GM18498 (cell line): ENCODE measurements at regions not wholly inside any gene's neighbourhood (a gene's known extent, or its start where the extent isn't known, plus 50 kb on each side); places are given as distances from the start of the nearest gene placed in this dataset.
A peak's percentile ranks its signal among the peaks of the same experiment; 100 is the strongest.

Source experiments
- ATAC-seq: cut with Tn5 transposase; IDR thresholded peaks from one replicate; pipeline ENCODE4 v1.9.1; 2021; ENCODE audit warnings: mild to moderate bottlenecking, moderate library complexity; ENCODE audit not compliant: unreplicated experiment

DNA sequence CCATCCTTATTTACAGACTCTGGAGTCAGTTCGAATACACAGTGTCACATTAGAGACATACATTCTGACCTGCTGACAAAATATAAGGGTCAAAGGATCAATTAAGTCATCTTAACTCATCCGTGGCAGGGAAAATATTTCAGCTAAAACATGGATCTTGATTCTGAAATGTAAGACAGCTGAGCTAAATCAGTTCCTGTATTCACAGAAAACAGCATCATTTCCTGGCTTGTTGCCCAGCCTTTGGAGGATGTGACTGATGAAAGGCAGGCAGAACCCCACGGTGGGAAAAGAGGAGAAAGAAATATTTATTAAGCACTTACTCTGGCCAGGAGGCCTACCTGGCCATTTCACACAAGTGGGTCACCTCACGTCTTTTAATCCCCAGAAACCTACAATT lies 101.9 kb downstream of the GAS2L3 start:
- no peak for ATAC-seq

DNA sequence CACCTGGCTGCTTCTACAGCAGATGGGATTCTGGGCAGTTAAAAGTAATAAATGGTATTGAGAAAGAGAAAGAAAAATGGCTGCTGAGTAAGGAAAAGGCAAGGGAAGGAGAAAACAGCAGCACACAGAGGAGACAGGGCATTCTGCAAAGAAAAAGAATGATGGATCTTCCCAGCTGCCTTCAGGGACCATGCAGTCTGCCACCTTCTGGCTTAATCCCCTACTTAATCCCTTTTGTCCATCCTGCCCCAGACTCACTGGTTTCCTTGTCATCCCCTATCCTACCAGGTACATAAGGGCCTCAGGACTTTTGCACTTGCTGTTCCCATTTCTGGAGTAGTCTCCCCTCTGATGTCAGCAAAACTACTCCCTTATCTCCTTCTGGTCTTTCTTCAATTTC lies 107.6 kb downstream of the GAS2L3 start:
- ATAC-seq = no peak

DNA sequence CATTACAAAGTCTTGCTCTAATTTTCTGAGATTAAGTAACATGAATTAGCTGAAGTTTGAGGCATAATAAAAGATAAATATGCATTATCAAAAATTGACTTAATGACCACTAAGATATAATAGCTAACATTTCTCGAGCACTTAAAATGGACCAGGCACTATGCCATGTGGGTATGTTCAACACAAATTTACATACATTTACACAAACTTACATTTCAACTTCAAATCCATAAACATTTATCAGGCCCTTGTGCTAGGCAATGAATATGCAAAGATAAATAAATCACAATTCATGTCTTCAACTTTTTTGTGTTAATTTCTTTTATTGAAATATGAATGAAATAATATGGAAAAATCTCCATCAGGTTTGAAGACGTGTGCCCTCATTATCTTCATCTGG lies 108.7 kb downstream of the GAS2L3 start:
- no peak for ATAC-seq

DNA sequence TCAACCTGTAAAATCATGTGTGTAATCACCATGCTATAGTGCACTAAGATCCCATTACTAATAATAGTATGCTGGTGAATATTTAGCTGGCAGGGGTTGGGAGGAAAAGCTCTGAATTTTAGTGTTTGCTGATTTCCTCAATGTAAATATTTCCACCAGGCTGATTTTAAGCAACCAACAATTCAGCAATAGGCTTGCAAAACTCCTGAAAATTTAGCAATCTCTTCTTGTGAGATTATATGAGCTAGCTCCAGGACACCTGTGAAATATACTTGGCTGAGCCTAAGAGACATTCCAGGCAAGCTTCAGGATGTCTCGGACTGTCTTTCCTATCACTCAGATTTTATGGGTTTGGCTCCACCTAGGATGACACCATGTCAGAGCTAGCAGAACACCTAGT lies 106.9 kb upstream of the ANO4 start:
- ATAC-seq = no peak

DNA sequence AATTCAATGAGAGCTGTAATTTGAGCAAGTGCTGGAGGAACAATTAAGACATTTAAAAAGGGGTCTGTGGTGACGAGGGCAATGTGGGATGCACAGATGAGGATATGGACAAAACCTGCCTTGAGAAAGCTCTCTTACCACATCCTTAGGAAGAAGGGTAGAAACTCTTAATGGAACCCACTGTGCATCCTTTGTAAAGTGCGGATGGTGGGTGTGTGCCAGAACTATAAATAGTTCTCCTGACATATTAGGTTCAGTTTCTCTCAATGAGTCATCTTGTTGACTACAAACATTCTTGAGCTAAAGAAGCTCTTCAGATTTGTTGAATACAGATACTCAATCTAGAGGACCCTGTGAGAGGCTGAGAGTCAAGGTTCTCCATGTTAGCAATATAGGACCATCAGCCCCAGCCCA lies 106.1 kb upstream of the ANO4 start:
- ATAC-seq = no peak

GRCh38 chr12:100692502-100692901 lies 102.1 kb upstream of the ANO4 start:
- no peak for ATAC-seq

DNA sequence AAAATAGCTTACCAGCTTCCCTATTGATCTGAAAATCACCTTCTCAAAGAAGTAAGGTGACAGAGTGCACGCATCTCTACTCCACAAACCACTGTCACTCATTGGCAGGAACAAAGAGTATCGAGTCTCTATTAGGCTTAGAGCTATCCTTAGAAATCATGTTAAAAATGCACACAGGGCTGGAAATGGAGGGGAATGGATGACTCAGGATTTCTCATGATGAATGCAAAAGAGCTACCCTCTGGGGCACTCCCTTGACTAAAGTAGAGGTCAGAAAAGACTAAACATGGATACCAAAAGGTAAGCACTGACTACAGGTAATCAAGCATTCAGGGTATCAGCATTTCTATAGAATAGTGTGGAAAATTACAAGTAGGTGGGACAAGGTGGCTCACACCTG lies 96.1 kb upstream of the ANO4 start:
- no peak for ATAC-seq

GRCh38 chr12:100699209-100699608 lies 95.4 kb upstream of the ANO4 start:
- peak; percentile 82 for ATAC-seq

DNA sequence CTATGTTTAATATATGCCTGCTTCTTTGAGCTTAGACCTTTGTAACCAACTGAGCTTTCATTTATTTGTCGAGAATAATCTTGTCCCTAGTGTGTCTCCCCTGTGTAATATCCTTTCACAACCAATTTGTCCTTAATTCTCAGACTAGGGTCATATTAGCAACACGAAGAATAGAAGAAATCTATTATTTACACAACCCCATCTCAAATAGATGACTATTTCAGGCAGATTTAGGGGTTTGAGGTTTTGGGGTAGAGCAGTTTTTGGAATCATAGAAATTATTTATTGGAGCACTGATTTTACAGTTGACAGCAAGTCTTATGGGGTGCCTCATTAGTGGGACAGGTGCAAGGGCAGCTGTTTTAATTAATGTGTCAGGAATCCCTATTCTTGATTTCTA lies 91.2 kb upstream of the ANO4 start:
- no peak for ATAC-seq

- no peak for ATAC-seq
Measured at GRCh38 chr12:100703868-100704267, 90.7 kb upstream of the ANO4 start.

DNA sequence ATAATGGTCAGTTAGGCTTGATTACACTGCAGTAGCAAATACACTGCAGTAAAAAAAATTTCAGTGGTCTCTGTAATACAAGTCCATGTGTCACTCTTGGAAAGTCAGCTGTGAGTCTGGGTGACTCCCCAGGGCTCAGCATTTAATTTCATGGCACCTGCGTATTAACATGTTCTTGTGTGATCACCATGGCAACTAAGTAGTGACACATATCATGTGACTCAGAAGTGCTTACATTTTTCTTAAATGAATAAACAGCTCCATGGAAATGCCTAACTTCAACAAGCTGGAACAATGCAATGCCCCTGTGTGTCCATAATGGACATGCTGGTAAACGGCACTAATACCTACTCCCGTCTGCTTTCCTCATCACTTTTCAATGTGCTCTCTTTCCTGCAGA lies 88.5 kb upstream of the ANO4 start:
- no peak for ATAC-seq

- no peak for ATAC-seq
Measured at GRCh38 chr12:100708591-100708990, 86.0 kb upstream of the ANO4 start.

GRCh38 chr12:100715976-100716944 lies 78.3 kb upstream of the ANO4 start:
- no peak for ATAC-seq

GRCh38 chr12:100716945-100717732 lies 77.4 kb upstream of the ANO4 start:
- no peak for ATAC-seq

DNA sequence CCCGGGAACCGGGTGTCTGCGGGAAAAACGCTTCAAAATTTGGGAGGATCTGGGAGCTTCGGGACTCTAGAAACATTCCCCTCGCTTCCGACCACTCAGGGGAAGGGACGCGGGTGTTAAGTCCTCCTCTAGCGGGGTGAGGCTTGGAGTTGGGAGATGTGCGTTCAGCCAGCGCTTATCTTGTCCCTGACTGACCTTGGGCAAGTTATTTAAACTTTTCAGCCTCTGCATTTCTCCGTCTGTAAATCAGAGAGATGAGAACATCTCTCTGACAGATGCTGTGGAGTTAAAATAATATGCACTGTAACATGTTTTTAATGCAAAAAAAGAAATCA lies 76.9 kb upstream of the ANO4 start:
- ATAC-seq = no peak

GRCh38 chr12:100718187-100718586 lies 76.4 kb upstream of the ANO4 start:
- no peak for ATAC-seq

DNA sequence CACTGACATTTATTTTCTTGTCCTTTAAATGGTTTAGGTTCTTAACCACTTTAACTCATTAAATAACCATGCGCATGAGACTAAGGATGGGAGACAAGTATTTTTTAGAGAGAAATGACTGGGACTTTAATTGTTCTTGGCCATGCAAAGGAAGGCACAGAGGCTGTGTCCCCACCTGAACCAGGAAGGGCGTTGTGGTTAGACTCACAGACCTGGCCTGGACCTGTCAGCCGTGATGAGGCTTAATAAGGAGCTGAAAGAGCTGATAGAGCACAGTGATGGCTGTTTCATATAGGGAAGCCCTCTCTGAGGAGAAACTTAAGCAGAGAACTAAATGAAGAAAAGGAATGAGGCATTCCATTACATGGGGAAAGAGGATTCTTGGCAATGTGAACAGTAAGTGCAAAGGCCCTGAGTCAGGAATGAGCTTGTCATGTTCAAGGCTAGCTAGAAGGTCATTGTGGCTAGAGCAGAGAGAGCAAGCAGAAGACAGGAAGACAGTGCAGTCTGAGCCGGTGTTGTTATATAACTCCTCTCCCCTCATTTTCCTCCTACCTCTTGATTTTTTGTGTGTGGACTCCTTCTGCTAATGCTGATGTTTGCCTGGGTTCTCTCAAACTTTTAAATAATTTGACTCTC lies 74.4 kb upstream of the ANO4 start:
- no peak for ATAC-seq

- no peak for ATAC-seq
Measured at GRCh38 chr12:100721169-100721568, 73.4 kb upstream of the ANO4 start.

DNA sequence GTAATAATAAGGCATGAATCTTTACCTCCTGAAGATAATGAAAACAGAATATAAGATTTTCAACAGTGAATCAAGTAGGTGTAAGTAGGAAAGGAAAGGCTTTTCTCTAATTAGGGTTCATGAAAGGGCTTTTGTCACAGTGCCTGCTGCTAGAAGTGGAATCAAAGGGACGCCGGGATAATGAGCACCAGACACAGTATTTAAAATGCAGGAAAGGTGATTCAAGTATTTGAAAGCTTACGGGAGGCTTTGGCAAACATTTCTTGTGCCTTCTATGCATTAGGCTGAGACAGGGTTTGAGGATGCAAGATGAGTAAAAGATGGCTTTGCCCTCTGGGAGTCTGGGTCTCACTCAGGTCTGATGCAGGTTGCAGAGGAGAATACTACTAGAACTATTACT lies 70.5 kb upstream of the ANO4 start:
- no peak for ATAC-seq

GRCh38 chr12:100733817-100734593 lies 60.6 kb upstream of the ANO4 start:
- peak; percentile 86 for ATAC-seq

GRCh38 chr12:100737168-100737567 lies 57.4 kb upstream of the ANO4 start:
- ATAC-seq = no peak
